ENCODE measurements at regions not wholly inside any gene's neighbourhood (a gene's known extent, or its start where the extent isn't known, plus 50 kb on each side); places are given as distances from the start of the nearest gene placed in this dataset.

DNA sequence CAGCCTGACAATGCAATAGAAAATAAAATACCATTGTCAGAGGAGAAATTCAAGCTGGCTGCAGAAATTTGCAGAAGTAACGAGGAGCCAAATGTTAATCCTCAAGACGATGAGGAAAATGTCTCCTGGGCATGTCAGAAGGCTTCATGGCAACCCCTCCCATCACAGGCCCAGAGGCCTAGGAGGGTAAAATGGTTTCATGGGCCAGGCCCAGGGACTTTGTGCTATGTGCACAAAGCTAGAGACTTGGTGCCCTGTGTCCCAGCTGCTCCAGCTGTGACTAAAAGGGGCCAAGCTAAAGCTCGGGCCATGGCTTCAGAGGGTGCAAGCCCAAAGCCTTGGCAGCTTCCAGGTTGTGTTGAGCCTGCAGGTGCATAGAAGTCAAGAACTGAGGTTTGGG, 431.7 kb downstream of the LMO7 start:
- TF ChIP-seq, protein P1, sequence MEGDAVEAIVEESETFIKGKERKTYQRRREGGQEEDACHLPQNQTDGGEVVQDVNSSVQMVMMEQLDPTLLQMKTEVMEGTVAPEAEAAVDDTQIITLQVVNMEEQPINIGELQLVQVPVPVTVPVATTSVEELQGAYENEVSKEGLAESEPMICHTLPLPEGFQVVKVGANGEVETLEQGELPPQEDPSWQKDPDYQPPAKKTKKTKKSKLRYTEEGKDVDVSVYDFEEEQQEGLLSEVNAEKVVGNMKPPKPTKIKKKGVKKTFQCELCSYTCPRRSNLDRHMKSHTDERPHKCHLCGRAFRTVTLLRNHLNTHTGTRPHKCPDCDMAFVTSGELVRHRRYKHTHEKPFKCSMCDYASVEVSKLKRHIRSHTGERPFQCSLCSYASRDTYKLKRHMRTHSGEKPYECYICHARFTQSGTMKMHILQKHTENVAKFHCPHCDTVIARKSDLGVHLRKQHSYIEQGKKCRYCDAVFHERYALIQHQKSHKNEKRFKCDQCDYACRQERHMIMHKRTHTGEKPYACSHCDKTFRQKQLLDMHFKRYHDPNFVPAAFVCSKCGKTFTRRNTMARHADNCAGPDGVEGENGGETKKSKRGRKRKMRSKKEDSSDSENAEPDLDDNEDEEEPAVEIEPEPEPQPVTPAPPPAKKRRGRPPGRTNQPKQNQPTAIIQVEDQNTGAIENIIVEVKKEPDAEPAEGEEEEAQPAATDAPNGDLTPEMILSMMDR (IDR thresholded peaks at IDR 0.05) = no peak
- no peak for TF ChIP-seq POLR2A (IDR thresholded peaks at IDR 0.05)

Measured in Peyer's patch (tissue), 4 donors.